PC-3 (cell line): ENCODE measurements at regions not wholly inside any gene's neighbourhood (a gene's known extent, or its start where the extent isn't known, plus 50 kb on each side); places are given as distances from the start of the nearest gene placed in this dataset.
"Not testable (repeated sequence)": the region's sequence is repeated elsewhere in the genome, so short reads cannot be mapped to it uniquely, and the experiment has no call there.

Experiments used
- ATAC-seq: fragments of 200-7000 bp; cut with Tn5 transposase; 2 replicates; pipeline ENCODE4 v1.9.1; 2020; ENCODE audit warnings: mild to moderate bottlenecking, moderate library complexity
- BruUV-seq: library from RNA; stranded (reverse); fragments of 400-500 nt; replicated peaks from 2 replicates; lab custom pipeline; 2021; lab: Mats Ljungman, UMichigan
- CTCF ChIA-PET: fragments of 300-600 bp; sonication (Branson Sonifier 250); formaldehyde crosslinking; loops from one replicate; lab custom pipeline; 2022; ENCODE audit warnings: antibody characterized with exemption; lab: Charles Lee
- POLR2A ChIA-PET: fragments of 300-600 bp; sonication (Branson Sonifier 250); formaldehyde crosslinking; loops from one replicate; lab custom pipeline; 2022; ENCODE audit warnings: antibody characterized with exemption; ENCODE audit not compliant: unreplicated experiment; lab: Charles Lee
- DNase-seq: peaks from one replicate; pipeline ENCODE4 v3.0.0-alpha.2; 2015
- H2AFZ ChIP-seq: fragments of 300-600 bp; sonication (generic); 2 replicates; pipeline ENCODE4 v1.6.0; 2016; ENCODE audit warnings: antibody characterized with exemption, low read length
- H3F3A ChIP-seq: fragments of 300-600 bp; sonication (generic); one replicate; pipeline ENCODE4 v1.6.0; 2017; ENCODE audit warnings: antibody characterized with exemption, low read length, control low read depth, mild to moderate bottlenecking; ENCODE audit not compliant: unreplicated experiment
- H3K27ac ChIP-seq: fragments of 300-600 bp; sonication (generic); 2 replicates; pipeline ENCODE4 v1.5.1; 2016; ENCODE audit warnings: mild to moderate bottlenecking, low read length
- H3K27me3 ChIP-seq: fragments of 300-600 bp; sonication (generic); 2 replicates; pipeline ENCODE4 v1.6.1; 2016; ENCODE audit warnings: low read length, mixed read lengths
- H3K36me3 ChIP-seq: fragments of 300-600 bp; sonication (generic); 2 replicates; pipeline ENCODE4 v1.6.1; 2016; ENCODE audit warnings: low read depth, mixed run types, low read length, mixed read lengths
- H3K4me1 ChIP-seq: fragments of 300-600 bp; sonication (generic); 2 replicates; pipeline ENCODE4 v1.5.1; 2016; ENCODE audit warnings: low read length; ENCODE audit not compliant: insufficient read depth
- H3K4me2 ChIP-seq: fragments of 300-600 bp; sonication (generic); 2 replicates; pipeline ENCODE4 v1.6.0; 2016; ENCODE audit warnings: low read length
- H3K4me3 ChIP-seq: fragments of 300-600 bp; sonication (generic); 2 replicates; pipeline ENCODE4 v1.5.1; 2016; ENCODE audit warnings: mild to moderate bottlenecking, low read length, mixed read lengths
- H3K79me2 ChIP-seq: fragments of 300-600 bp; sonication (generic); 2 replicates; pipeline ENCODE4 v1.6.1; 2017; ENCODE audit warnings: low read length, mixed read lengths
- H3K9ac ChIP-seq: fragments of 300-600 bp; sonication (generic); 2 replicates; pipeline ENCODE4 v1.6.0; 2016; ENCODE audit warnings: mild to moderate bottlenecking, low read length
- H3K9me2 ChIP-seq: fragments of 300-600 bp; sonication (generic); replicated peaks from 2 replicates; pipeline ENCODE4 v1.6.1; 2016; ENCODE audit warnings: mixed run types, low read length, mixed read lengths
- H3K9me3 ChIP-seq: fragments of 300-600 bp; sonication (generic); 2 replicates; pipeline ENCODE4 v1.6.1; 2016; ENCODE audit warnings: low read length, mixed read lengths
- H4K20me1 ChIP-seq: fragments of 300-600 bp; sonication (generic); 2 replicates; pipeline ENCODE4 v1.6.1; 2016; ENCODE audit warnings: low read length, mixed read lengths
- CTCF ChIP-seq: fragments of 300-600 bp; sonication (generic); conservative IDR thresholded peaks from 2 replicates; pipeline ENCODE4 v1.5.1; 2017; ENCODE audit warnings: antibody characterized with exemption, low read depth, mild to moderate bottlenecking, low read length
- EZH2 ChIP-seq: fragments of 300-600 bp; sonication (generic); IDR thresholded peaks from one replicate; pipeline ENCODE4 v1.6.1; 2017; ENCODE audit warnings: antibody characterized with exemption, mild to moderate bottlenecking, low read length; ENCODE audit not compliant: unreplicated experiment
- EZH2phosphoT487 ChIP-seq: fragments of 300-600 bp; sonication (generic); IDR thresholded peaks from 2 replicates; pipeline ENCODE4 v1.6.1; 2018; ENCODE audit warnings: mild to moderate bottlenecking, antibody characterized with exemption, low read length, borderline replicate concordance
- intact Hi-C: fragments of 100-400 bp; cut with micrococcal nuclease; formaldehyde crosslinking; loops from 2 replicates; pipeline ENCODE4 v1.9.0; 2023

- ChIA-PET CTCF (no interaction called here), POLR2A (no interaction called here)
- no peak overlapping the region for H3K4me2 ChIP-seq
- H4K20me1 ChIP-seq: no peaks in the 10 kb centered on the region
- H3K4me3 ChIP-seq: no peak overlapping the region
- no peaks in the 10 kb centered on the region for H3K79me2 ChIP-seq
- no peaks in the 10 kb centered on the region for H3K9me3 ChIP-seq
- no peak for ATAC-seq
- no peaks in the 10 kb centered on the region for H3K4me1 ChIP-seq
- H3K9ac ChIP-seq: no peak overlapping the region
- H3K9me2 ChIP-seq: no peaks in the 10 kb centered on the region
- TF ChIP-seq EZH2 (no peak), EZH2phosphoT487 (no peak), CTCF (no peak)
- DNase-seq: no peak
- H3F3A ChIP-seq: no peaks in the 10 kb centered on the region
- H3K27me3 ChIP-seq: no peaks in the 10 kb centered on the region
- no peaks in the 10 kb centered on the region for H3K36me3 ChIP-seq
- no TSS peak for BruUV-seq
- intact Hi-C loops: loop anchor here (10.0 kb wide), 1 partner anchor 279 kb away; no protein-coding TSS in a partner anchor
- H2AFZ ChIP-seq: no peak overlapping the region
- no peak overlapping the region for H3K27ac ChIP-seq
Observed at GRCh38 chr5:27125856-27126255, 87.5 kb upstream of the CDH9 start.

DNA sequence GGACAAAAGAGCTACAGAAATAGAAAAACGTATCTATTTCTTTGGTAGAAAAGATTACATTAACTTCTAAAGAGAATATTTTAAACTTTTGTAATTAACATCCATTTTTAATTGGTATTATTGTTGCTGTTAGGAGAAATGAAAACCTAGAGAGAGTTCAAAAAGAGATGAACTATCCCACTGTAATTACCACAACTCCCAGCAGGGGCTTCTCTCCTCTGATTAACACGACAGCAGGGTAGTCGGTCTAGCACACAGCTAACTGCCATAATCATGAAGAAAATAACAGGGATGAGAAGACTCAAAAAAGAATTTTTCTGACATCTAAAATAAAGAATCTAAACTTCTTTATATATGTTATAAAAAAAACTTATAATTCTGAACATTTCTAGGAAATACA, 86.2 kb upstream of the CDH9 start:
- ChIA-PET POLR2A (no interaction called here), CTCF (no interaction called here)
- Histone ChIP-seq H3K4me1 (no peaks in the 10 kb centered on the region), H3K4me3 (no peak overlapping the region), H3K9ac (no peak overlapping the region), H3K9me2 (no peaks in the 10 kb centered on the region), H3K4me2 (no peak overlapping the region), H3K36me3 (no peaks in the 10 kb centered on the region), H3F3A (no peaks in the 10 kb centered on the region), H3K9me3 (no peaks in the 10 kb centered on the region), H3K79me2 (no peaks in the 10 kb centered on the region), H2AFZ (no peak overlapping the region), H4K20me1 (no peaks in the 10 kb centered on the region), H3K27ac (no peak overlapping the region), H3K27me3 (no peaks in the 10 kb centered on the region)
- no TSS peak for BruUV-seq
- TF ChIP-seq EZH2phosphoT487 (no peak), EZH2 (no peak), CTCF (peak; percentile 60)
- DNase-seq: peak; percentile 56
- intact Hi-C loops: loop anchor here (10.0 kb wide), 1 partner anchor 280 kb away; no protein-coding TSS in a partner anchor
- ATAC-seq: peak; percentile 73

DNA sequence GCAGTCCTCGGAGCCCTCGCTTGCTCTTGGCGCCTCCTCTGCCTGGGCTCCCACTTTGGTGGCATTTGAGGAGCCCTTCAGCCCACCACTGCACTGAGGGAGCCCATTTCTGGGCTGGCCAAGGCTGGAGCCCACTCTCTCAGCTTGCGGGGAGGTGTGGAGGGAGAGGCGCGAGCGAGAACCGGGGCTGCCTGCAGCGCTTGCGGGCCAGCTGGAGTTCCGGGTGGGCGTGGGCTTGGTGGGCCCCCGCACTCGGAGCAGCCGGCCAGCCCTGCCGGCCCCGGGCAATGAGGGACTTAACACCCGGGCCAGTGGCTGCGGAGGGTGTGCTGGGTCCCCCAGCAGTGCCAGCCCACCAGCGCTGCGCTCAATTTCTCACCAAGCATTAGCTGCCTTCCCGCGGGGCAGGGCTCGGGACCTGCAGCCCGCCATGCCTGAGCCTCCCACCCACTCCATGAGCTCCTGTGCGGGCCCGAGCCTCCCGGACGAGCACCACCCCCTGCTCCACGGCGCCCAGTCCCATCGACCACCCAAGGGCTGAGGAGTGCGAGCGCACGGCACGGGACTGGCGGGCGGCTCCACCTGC, 81.4 kb upstream of the CDH9 start:
- H3F3A ChIP-seq, H3K36me3 ChIP-seq, H3K4me3 ChIP-seq, H3K9me2 ChIP-seq, H3K9ac ChIP-seq, BruUV-seq, CTCF ChIA-PET, H4K20me1 ChIP-seq, H3K9me3 ChIP-seq, H3K79me2 ChIP-seq, H3K27ac ChIP-seq, POLR2A ChIA-PET, DNase-seq, H3K27me3 ChIP-seq, H3K4me1 ChIP-seq, H2AFZ ChIP-seq, H3K4me2 ChIP-seq, ATAC-seq: not testable (repeated sequence)
- intact Hi-C loops: loop anchor here (10.0 kb wide), 1 partner anchor 285 kb away; no protein-coding TSS in a partner anchor
